ENCODE measurements at regions not wholly inside any gene's neighbourhood (a gene's known extent, or its start where the extent isn't known, plus 50 kb on each side); places are given as distances from the start of the nearest gene placed in this dataset.
"Not testable (repeated sequence)": the region's sequence is repeated elsewhere in the genome, so short reads cannot be mapped to it uniquely, and the experiment has no call there.

DNA sequence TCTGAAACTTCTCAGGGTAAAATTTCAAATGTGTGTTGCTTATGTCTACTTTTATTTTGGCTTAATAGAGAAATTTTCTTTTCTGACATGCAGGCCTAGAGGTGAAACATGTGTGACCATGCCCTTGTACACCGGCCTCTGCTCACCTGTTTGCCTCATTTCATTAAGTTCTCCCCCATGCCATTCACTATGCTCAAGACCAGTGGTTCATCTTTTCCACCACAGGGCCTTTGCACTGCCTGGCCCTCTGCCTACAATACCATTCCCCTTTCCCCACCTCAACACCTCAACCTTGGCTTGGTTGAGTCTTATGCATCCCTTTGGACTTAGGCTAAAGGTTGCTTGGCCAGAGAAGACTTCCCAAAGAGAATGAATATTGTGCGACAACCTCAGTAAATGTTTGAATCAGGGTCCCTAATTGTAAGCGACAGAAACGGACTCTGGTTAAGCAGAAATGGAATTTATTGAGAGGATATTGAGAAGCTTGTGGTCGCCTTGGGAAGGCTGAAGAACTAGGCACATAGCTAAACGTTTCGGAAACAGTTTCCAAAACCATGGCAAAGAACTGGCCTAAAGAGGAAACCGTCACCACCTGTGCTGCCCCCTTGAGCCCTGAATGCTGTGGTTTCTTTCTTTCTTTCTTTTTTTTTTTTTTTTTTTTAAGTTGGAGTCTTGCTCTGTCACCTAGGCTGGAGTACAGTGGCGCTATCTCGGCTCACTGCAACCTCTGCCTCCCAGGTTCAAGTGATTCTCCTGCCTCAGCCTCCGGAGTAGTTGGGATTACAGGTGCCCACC is 152.2 kb downstream of the SOX4 start:
- DNase-seq = no peak

DNA sequence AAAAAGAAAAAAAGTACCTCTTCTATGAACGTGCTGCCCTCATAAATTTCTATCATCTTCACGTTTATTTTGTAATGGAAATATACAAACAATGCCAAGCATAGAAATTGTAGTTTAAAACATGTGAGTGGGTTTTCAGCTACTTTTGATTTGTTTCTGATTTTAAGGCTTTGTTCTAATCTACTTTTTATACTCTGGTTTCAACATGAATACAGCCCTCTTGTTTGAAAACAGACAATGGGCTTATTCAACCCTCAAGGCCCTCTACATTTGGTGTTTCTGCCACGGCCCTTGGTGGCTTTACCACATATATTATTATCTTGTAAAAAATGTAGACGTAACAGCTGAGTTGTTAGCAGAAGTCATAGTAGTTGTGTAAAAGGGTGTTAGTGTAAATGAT is 153.9 kb downstream of the SOX4 start:
- no peak for DNase-seq

DNA sequence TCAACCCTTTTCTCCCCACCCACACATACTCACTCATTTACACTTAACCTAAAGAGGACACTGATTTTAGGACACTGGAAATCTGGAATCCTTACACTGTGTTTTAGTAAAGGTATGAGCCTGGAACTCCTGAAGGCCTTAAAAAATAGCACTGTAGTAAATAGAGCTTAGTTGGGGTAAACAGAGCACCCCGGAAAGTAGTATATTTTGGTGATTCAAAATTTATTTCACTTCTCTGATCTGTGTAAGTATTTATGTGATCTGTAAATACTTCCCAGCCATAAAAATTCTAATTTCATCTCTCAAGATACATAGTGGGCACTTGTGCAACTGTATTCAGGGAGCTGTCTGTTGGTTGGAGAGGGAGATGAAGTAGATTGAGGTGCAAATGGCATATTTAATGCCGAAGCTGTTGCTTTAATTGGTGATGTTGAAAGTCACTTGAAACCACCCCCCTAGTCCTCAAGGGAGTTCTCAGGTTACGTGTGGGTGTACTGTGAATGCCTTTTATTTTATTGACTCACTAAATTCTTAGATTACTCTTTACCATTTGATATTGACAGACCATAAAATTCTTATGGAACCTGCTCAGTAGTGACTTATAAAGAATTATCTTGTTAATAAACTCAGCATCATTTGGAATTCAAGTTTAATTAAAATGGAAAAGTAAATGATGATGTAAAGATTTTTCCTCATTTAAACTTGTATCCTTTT is 154.9 kb downstream of the SOX4 start:
- no peak for DNase-seq

DNA sequence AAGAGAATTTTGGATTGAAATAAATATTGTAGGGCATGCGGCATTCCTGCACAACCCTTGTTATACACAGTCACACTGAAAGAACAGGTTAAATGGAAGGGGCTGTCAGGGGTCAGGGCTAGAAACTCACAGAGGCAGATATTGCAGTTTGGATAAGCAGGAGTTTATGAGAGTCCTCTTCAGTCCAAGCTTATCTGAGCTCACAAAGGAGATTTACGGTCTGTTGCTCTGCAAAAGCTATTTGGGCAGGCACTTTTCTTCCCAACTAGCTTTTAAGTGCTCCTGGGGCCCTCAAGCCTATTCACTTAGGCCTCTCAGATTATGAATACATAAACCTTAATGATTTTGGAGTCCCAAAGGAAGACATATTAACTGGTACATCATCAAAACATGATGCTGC is 156.2 kb downstream of the SOX4 start:
- DNase-seq = no peak

DNA sequence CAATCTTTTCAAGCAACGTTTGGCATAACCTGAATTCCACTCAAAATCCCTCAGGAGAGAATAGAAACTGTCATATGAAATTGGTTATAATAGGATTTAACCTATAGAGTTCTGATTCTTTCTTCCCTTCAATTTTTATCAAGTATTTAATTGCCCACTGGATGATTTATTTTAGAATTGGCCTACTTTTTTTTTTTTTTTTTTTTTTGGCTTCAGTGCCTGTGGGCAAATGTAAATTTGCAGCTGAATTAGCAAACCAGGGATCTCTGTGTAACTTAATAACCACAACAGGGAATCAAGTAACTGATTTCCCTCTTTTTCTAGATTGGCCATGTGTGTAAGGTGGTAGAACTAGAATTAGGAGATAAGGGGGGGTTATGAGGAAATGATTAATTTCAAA is 157.0 kb downstream of the SOX4 start:
- DNase-seq = no peak

DNA sequence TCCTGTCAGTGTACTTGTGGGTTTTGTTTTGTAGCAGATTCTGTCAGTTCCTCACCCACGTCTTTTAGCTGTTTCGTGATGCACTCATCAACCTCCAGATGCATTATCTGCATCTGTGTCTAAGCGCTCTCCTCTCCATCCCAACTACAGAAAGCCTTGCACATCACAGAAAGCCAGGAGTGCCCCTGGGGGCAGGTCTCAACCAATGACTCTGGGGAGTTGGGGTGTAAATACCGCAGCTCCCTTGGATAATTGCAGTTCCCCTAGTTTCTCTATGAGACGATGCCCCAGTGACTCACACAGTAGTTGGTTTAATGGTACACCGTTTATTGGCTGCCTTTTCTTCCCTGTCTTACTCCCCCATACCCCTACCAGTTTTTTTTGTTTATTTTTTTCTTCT is 158.1 kb downstream of the SOX4 start:
- no peak for DNase-seq

DNA sequence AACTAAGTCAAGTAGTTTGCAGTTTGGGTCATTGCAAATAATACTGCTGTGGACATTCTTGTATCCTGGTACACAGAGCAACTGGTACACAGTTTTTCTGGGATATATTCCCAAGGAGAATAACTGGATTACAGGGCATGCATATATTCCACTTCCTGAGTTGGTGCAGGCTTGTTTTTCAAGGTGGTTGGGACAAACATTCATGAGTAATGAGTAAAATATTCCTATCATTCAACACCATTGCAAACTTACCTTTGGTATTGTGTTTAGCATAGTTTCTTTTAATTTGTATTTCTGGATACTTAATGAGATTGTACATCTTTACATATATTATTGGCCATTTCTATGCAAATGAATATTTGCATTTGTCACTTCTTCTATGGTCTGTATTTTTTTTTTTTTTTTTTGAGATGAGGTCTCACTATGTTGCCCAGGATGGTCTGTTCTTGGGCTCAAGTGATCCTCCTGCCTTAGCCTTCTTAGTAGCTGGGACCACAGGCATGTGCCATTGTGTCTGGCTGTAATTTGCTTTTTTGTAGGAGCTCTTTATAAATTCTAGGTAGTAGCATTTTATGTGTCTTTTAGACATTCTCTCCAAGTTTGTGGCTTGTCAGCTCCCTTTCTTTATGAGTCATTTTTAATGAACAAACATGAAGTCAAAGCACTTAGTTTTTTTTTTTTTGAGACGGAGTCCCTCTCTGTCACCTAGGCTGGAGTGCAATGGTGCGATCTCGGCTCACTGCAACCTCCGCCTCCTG is 158.7 kb downstream of the SOX4 start:
- DNase-seq = no peak

DNA sequence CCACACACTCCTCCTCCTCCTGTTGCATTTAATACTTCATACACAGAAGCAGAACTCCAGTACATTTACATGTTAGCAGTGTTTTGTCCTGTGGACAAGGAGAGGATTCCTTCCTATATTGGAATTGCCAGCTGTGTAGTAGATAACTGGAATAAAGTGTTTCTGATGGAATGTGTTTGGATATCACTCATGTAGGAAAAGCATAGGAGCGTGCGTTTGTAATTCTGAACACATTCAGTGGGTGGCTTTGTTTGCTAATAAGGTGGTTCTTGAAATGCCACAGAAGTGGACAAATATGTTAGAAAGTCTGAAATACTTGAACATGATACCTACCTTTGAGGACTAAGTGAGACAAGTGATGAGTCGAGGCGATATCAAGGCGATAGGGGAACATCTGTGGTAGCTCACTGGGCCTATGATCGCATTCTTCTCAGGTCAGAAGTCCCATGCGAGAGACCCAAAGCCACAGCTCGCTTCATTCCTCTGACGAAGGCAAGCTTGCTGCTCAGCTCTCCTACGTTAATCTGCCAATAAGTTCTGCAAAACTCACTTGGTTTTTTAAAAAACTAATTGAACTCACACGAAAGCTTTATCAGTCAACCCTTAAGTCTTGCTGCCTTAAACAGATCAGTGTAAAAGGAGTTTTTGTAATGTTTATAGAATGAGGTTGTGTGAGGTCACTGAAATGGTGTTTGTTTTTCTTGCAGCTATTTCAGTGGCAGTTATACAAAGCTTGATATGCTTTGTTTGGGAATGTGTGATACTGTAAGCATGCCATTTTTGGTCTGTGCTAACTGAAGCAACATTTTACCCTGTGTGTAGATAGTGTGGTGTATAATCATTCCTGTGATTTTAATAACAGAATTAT is 159.9 kb downstream of the SOX4 start:
- no peak for DNase-seq

DNA sequence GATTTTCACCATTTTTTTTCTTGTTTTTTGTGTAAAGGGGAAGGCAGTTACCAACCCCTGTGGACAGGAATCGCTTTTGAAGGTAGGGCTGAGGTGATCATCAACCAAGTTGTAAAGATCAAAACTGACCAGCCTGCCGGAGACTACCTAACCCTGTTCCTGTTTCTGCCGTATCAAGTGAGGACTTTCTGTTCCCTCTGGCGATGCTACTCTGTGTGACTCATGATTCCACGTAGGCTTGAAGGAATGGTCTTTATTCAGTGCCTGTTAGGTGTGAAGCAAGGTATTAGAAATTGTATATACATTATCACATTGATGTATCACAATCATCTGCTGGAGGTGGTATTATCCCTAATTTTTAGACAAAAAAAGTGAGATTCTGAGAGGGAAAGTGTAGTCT is 161.3 kb downstream of the SOX4 start:
- DNase-seq = no peak

DNA sequence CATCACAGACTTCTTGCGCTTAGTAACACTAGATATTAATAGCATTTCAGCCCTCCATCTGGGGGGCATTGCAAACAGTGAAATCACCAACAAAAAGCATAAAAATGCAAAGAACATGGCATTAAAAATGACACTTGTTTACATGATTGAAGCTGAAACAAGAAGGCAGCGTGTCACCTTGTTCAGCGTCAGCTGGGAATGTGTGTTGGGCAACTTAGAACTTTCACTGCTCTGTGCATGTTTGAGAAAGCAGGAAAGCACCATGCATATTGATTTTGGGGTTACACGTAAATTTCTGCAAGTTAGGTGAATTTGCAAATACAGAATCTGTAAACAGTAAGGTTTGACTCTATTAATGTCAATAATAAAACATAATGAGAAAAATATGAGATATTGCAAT is 162.9 kb downstream of the SOX4 start:
- DNase-seq = no peak

DNA sequence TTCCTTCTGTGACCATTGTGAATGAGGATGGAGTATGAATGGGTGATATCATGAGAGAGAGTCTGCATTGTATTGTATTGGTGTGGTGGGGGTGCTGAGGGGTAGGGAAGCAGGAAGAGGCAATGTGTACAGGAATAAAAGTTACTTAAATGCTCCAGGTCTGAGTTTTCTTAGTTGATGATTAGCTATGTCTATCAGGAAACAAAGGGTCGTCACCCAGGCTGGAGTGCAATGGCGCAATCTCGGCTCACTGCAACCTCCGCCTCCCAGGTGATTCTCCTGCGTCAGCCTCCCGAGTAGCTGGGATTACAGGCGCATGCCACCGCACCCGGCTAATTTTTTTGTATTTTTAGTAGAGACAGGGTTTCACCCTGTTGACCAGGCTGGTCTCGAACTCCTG is 163.8 kb downstream of the SOX4 start:
- not testable (repeated sequence) for DNase-seq

DNA sequence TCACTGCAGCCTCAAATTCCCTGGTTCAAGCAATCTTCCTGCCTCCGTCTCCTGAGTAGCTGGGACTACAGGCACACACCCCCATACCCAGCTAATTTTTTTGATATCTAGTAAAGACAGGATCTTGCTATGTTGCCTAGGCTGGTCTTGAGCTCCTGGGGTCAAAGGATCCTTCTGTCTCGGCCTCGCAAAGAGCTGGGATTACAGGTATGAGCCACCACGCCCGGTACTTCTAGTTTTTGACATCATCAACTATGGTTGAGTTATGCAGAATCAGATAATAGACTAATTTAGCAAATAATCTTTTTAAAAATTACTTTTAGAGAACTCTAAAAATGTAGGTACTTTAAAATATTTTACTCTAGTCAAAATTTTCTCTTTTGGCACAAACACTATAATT is 166.2 kb downstream of the SOX4 start:
- DNase-seq = no peak

DNA sequence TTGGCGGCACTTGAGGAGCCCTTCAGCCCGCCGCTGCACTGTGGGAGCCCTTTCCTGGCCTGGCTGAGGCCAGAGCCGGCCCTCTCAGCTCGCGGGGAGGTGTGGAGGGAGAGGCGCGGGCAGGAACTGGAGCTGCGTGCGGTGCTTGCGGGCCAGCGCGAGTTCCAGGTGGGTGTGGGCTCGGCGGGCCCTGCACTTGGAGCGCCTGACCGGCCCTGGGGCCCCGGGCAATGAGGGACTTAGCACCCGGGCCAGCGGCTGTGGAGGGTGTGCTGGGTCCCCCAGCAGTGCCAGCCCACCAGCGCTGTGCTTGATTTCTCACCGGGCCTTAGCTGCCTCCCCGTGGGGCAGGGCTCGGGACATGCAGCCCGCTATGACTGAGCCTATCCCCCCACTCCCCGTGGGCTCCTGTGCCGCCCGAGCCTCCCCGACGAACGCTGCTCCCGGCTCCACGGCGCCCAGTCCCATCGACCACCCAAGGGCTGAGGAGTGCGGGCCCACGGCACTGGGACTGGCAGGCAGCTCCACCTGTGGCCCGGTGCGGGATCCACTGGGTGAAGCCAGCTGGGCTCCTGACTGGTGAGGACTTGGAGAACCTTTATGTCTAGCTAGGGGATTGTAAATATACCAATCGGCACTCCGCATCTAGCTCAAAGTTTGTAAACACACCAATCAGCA is 167.6 kb downstream of the SOX4 start:
- not testable (repeated sequence) for DNase-seq

DNA sequence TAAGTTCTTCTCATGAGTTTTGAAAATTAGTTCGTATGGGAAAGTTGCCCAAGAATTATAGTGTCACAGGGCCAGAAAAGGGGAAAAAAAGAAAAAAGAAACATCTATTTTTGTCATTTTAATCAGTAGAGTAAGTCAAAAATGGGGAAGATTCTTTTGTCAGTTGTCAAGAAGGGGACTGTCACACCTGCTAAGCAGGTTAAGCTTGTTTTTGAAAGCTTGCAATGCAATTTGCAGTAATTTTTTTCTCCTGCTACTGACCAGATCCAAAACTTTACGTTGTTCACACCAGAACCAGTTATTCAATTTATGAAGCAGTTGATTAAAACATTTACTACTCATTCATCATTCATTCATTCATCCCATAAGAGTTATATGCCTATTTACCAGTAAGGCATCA is 171.4 kb downstream of the SOX4 start:
- DNase-seq = no peak

DNA sequence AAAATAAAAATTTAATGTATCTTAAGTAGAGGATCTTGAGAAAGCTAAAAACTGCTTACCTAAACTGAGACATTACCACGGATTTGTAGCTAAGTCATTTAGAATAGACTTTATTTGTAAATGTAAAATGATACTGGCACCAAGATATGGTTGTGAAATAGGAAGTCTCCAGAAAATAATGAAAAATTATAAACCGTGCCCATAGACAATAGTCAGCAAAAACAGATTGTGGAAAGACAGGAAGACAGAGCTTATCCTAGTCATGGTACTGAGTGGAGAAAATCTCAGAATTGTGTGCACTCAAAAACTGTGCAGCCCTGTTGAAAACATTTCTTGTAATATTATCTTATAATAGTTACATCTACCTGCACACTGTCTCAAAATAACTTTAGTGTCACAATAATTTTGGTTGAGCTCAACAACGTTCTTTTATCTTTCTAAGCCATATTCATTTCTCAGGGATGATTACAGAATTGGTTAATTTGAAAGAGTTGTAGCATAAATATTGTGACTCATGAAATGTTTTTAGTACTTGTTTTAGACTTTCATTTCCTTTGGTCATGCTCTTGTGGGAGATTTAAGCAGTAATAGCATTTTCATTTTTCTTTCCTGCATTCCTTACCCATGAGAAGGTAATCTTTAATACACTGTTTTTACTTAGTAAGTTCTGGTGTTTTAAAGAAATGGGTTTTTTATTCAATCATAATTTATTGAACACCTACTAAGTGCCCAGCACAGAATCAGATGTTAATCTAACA is 174.5 kb downstream of the SOX4 start:
- DNase-seq = no peak

DNA sequence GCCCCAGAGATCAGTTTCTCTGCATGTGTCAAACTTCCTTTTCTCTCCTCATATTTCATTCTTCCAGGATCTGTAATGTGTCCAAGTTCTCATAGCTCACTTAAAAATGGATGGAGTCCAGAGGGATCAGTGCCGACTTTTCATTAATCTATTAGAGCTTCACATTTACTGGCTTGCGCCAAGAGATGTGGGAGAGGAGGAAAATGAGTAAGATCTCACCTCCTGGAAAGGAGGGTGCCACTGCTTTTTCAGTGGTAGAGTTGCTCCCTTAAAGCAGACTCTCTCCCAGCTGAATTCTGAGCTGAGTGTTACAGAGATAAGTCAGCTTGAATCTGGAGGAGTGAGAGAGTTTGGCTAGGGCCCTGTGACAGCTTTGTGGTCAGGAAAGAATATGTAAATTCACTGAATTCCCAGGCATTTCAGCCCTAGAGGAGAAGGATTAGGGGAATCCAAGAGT is 175.9 kb downstream of the SOX4 start:
- DNase-seq = no peak

DNA sequence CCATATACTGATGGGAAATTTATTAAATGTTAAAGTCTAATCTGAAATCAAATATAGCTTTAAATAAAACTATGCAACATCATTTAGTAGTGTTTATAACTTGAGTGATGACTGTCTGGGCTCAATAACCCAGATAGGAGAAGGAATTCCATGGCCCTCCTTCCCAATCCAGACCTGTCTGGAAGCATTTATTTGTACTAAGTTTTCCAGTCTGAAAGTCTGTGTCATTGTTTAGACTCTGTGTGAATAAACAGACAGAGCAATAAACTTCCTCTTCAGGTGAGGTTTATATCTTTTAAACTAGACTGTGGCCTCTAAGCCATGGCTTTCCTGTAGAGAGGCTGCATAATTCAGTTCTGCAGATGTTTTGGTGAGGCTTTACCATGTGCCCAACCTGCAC is 176.4 kb downstream of the SOX4 start:
- DNase-seq = no peak

DNA sequence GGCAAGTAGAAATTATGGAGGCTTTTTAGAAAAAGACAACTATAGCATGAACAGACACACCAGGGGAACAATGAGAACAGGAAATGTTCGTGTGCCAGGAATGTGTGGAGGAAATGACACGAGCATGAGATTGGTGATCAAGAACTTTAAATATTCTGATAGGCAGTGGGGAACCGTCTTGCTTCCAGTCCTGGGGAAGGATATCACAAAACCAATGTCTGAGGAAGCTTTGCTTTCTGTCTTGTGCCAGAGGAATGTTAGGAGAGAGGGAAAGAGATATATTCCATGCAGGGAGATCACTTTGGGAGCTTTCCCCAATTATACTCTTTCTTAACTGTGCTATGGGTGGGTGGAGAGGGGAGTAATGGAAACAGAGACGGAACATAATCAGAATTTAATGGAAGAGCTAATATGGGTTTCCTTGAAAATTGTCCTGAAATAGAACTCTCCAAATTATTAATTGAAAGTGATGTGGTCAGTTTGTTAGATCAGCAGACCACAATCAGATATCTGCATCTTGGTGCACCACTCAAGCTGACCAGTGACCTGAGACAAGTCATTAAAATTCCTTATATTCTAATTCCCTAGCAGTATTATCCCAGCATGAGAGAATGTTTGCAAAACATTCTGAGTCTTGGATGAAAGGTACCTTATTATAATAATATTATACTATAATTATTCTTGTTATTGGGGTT is 178.2 kb downstream of the SOX4 start:
- no peak for DNase-seq

DNA sequence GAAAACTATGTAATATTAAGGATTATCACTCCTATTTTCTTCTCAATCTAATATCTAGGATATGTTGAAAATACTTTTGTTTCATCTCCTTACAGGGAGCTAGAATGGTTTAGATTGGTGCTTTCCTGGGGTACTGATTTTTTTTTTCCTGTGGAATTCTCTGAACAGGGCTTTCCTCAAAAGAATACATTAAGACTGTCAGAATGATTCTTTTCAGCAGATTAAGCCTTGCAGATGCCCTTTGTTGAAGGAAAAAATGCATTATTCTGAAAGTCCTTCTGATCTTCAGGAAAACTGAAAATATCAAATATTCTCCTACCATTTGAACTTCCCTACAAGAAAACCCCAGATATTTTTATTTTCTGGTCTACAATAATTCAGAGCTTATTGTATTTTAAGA is 178.9 kb downstream of the SOX4 start:
- no peak for DNase-seq

DNA sequence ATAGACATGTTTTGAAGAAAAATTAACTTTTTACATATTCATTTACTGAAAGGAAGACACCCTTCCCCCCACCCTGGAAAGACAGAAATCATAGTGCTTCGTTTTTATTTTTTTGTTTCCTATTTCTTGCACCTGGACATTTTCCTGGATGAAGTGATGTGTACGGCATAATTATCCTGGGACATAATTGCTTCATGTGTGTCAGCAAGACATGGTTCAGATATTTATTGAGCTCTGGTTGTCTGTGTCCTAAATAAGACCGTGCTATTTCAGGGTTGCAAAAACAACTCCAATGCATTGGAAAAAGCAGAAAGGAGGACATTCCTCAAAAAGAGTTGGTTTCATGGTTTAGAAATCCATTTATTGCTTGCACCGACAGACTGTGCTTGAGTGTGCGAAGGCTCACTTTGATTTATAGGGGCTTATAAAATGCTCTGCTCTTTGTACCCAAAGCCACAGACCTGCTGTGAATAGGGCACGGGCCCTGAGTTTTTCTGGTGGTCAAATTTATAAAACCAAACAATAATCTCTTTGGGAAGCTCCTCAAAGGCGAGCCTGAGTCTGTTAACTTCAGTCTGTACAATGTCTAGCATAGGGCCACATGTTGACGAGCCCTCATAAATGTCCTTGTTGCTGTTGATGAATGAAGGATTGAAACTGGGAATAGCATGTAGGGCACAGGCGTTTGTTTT is 179.5 kb downstream of the SOX4 start:
- DNase-seq = no peak
